CD4-positive, CD25-positive, alpha-beta regulatory T cell (primary cell): ENCODE measurements at regions not wholly inside any gene's neighbourhood (a gene's known extent, or its start where the extent isn't known, plus 50 kb on each side); places are given as distances from the start of the nearest gene placed in this dataset.

Experiments
- ATAC-seq, 2 donors: fragments of 150-1000 bp; cut with Tn5 transposase; one replicate each; pipeline ENCODE4 v1.10.0; 2021; ENCODE audit warnings: low read depth in 2 of 2, moderate number of reproducible peaks in 2 of 2, moderate library complexity in 1 of 2
- DNase-seq, 3 donors: peaks; one replicate each; pipeline versions ENCODE4 v3.0.0 to v3.0.0-alpha.2; 2012 to 2022; ENCODE audit warnings: mixed read lengths in 1 of 3
- H3K27ac ChIP-seq: one replicate; pipeline ENCODE4 v1.7.0; 2013; ENCODE audit warnings: mild to moderate bottlenecking, low read length; ENCODE audit not compliant: insufficient read depth, poor library complexity, severe bottlenecking
- H3K27me3 ChIP-seq: one replicate; pipeline ENCODE4 v1.7.0; 2013; ENCODE audit warnings: low read length; ENCODE audit not compliant: control insufficient read depth, insufficient read depth
- H3K36me3 ChIP-seq: one replicate; pipeline ENCODE4 v1.7.0; 2013; ENCODE audit warnings: mild to moderate bottlenecking, low read length, moderate library complexity; ENCODE audit not compliant: control insufficient read depth, insufficient read depth
- H3K4me1 ChIP-seq: 2 replicates; pipeline ENCODE4 v1.7.0; 2013; ENCODE audit warnings: mild to moderate bottlenecking, low read length; ENCODE audit not compliant: insufficient read depth, control insufficient read depth, poor library complexity, severe bottlenecking
- H3K4me3 ChIP-seq: one replicate; pipeline ENCODE4 v1.7.0; 2013; ENCODE audit warnings: low read depth, mild to moderate bottlenecking, low read length, moderate library complexity
- H3K9me3 ChIP-seq, 2 experiments: 1 replicate in 1 of 2; 2 replicates in 1 of 2; pipeline ENCODE4 v1.7.0; 2013; ENCODE audit warnings: low read length in 2 of 2, mild to moderate bottlenecking in 1 of 2, moderate library complexity in 1 of 2; ENCODE audit not compliant: control insufficient read depth in 2 of 2
- H3K27ac Mint-ChIP-seq, 3 donors: one replicate each; pipeline ENCODE4 v1.8.0; 2020 to 2022; ENCODE audit warnings: mild to moderate bottlenecking in 3 of 3, mixed read lengths in 3 of 3, moderate library complexity in 2 of 3
- H3K27me3 Mint-ChIP-seq: one replicate; pipeline ENCODE4 v1.8.0; 2022; ENCODE audit warnings: mild to moderate bottlenecking, mixed read lengths
- H3K36me3 Mint-ChIP-seq: one replicate; pipeline ENCODE4 v1.8.0; 2020; ENCODE audit warnings: mixed read lengths
- H3K4me1 Mint-ChIP-seq, 4 donors: one replicate each; pipeline ENCODE4 v1.8.0; 2020 to 2022; ENCODE audit warnings: mixed read lengths in 4 of 4, mild to moderate bottlenecking in 1 of 4
- H3K4me3 Mint-ChIP-seq, 4 donors: one replicate each; pipeline ENCODE4 v1.8.0; 2020 to 2022; ENCODE audit warnings: mild to moderate bottlenecking in 4 of 4, mixed read lengths in 4 of 4, moderate library complexity in 3 of 4
- H3K9me3 Mint-ChIP-seq, 7 donors: one replicate each; pipeline ENCODE4 v1.8.0; 2020 to 2022; ENCODE audit warnings: mixed read lengths in 7 of 7, mild to moderate bottlenecking in 3 of 7, moderate library complexity in 2 of 7

- H3K4me3 ChIP-seq: no peak overlapping the region
- Mint-ChIP-seq H3K9me3 (no peaks in the 10 kb centered on the region), H3K27ac (no peak overlapping the region), H3K4me1 (no peaks in the 10 kb centered on the region), H3K36me3 (no peaks in the 10 kb centered on the region), H3K27me3 (no peaks in the 10 kb centered on the region), H3K4me3 (no peak overlapping the region)
- no peak overlapping the region for H3K27ac ChIP-seq
- H3K4me1 ChIP-seq: no peaks in the 10 kb centered on the region
- H3K9me3 ChIP-seq: no peaks in the 10 kb centered on the region
- H3K36me3 ChIP-seq: no peaks in the 10 kb centered on the region
- DNase-seq: no peak
- no peaks in the 10 kb centered on the region for H3K27me3 ChIP-seq
- no peak for ATAC-seq
These were observed 70.6 kb upstream of the CTDP1 start for GRCh38 chr18:79608999-79609461.

- H3K4me1 ChIP-seq: no peaks in the 10 kb centered on the region
- Mint-ChIP-seq H3K27me3 (no peaks in the 10 kb centered on the region), H3K27ac (no peak overlapping the region), H3K9me3 (no peaks in the 10 kb centered on the region), H3K4me1 (no peaks in the 10 kb centered on the region), H3K4me3 (no peak overlapping the region), H3K36me3 (no peaks in the 10 kb centered on the region)
- no peak overlapping the region for H3K4me3 ChIP-seq
- DNase-seq: no peak
- no peaks in the 10 kb centered on the region for H3K36me3 ChIP-seq
- no peak for ATAC-seq
- no peaks in the 10 kb centered on the region for H3K9me3 ChIP-seq
- no peaks in the 10 kb centered on the region for H3K27me3 ChIP-seq
- H3K27ac ChIP-seq: no peak overlapping the region
These were observed 69.7 kb upstream of the CTDP1 start for GRCh38 chr18:79609841-79610281.

GRCh38 chr18:79610461-79611039 lies 69.1 kb upstream of the CTDP1 start:
- Histone ChIP-seq H3K4me1 (no peaks in the 10 kb centered on the region), H3K4me3 (no peak overlapping the region), H3K27me3 (no peaks in the 10 kb centered on the region), H3K27ac (no peak overlapping the region), H3K36me3 (no peaks in the 10 kb centered on the region), H3K9me3 (no peaks in the 10 kb centered on the region)
- no peak for ATAC-seq
- Mint-ChIP-seq H3K27ac (no peak overlapping the region), H3K4me3 (no peak overlapping the region), H3K27me3 (no peaks in the 10 kb centered on the region), H3K36me3 (no peaks in the 10 kb centered on the region), H3K9me3 (no peaks in the 10 kb centered on the region), H3K4me1 (no peaks in the 10 kb centered on the region)
- no peak for DNase-seq

- Histone ChIP-seq H3K27ac (no peak overlapping the region), H3K4me1 (no peaks in the 10 kb centered on the region), H3K9me3 (no peaks in the 10 kb centered on the region), H3K36me3 (no peaks in the 10 kb centered on the region), H3K4me3 (no peak overlapping the region), H3K27me3 (no peaks in the 10 kb centered on the region)
- no peak for ATAC-seq
- DNase-seq: no peak
- Mint-ChIP-seq H3K4me1 (no peaks in the 10 kb centered on the region), H3K4me3 (no peak overlapping the region), H3K9me3 (no peaks in the 10 kb centered on the region), H3K36me3 (no peaks in the 10 kb centered on the region), H3K27ac (no peak overlapping the region), H3K27me3 (no peaks in the 10 kb centered on the region)
These were observed 68.4 kb upstream of the CTDP1 start for GRCh38 chr18:79611040-79611681.

GRCh38 chr18:79612291-79613108 lies 67.1 kb upstream of the CTDP1 start:
- Histone ChIP-seq H3K9me3 (no peaks in the 10 kb centered on the region), H3K27me3 (no peaks in the 10 kb centered on the region), H3K27ac (no peak overlapping the region), H3K36me3 (no peaks in the 10 kb centered on the region), H3K4me1 (no peaks in the 10 kb centered on the region), H3K4me3 (no peak overlapping the region)
- no peaks in the 10 kb centered on the region for H3K27me3 Mint-ChIP-seq
- no peaks in the 10 kb centered on the region for H3K4me1 Mint-ChIP-seq
- DNase-seq (no peak), ATAC-seq (no peak)
- no peak overlapping the region for H3K27ac Mint-ChIP-seq
- H3K9me3 Mint-ChIP-seq: no peaks in the 10 kb centered on the region
- H3K36me3 Mint-ChIP-seq: no peaks in the 10 kb centered on the region
- no peak overlapping the region for H3K4me3 Mint-ChIP-seq

- Mint-ChIP-seq H3K27ac (no peak overlapping the region), H3K36me3 (no peaks in the 10 kb centered on the region)
These were observed 66.2 kb upstream of the CTDP1 start for GRCh38 chr18:79613186-79613931.

GRCh38 chr18:79614211-79614955 lies 65.2 kb upstream of the CTDP1 start:
- DNase-seq (no peak), ATAC-seq (no peak)
- no peak overlapping the region for H3K27ac Mint-ChIP-seq
- H3K27ac ChIP-seq: no peak overlapping the region
- H3K9me3 Mint-ChIP-seq: no peaks in the 10 kb centered on the region
- no peaks in the 10 kb centered on the region for H3K27me3 Mint-ChIP-seq
- H3K4me1 ChIP-seq: no peaks in the 10 kb centered on the region
- H3K36me3 ChIP-seq: no peaks in the 10 kb centered on the region
- H3K27me3 ChIP-seq: no peaks in the 10 kb centered on the region
- no peak overlapping the region for H3K4me3 ChIP-seq
- no peaks in the 10 kb centered on the region for H3K9me3 ChIP-seq
- no peak overlapping the region for H3K4me3 Mint-ChIP-seq
- H3K4me1 Mint-ChIP-seq: no peaks in the 10 kb centered on the region
- no peaks in the 10 kb centered on the region for H3K36me3 Mint-ChIP-seq

More at GRCh38 chr18:79613186-79613931, 66.2 kb upstream of the CTDP1 start:
- ATAC-seq (no peak), DNase-seq (no peak)
- Histone ChIP-seq H3K4me1 (no peaks in the 10 kb centered on the region), H3K36me3 (no peaks in the 10 kb centered on the region), H3K9me3 (no peaks in the 10 kb centered on the region), H3K27ac (no peak overlapping the region), H3K27me3 (no peaks in the 10 kb centered on the region), H3K4me3 (no peak overlapping the region)
- H3K4me3 Mint-ChIP-seq: no peak overlapping the region
- H3K4me1 Mint-ChIP-seq: no peaks in the 10 kb centered on the region
- no peaks in the 10 kb centered on the region for H3K9me3 Mint-ChIP-seq
- H3K27me3 Mint-ChIP-seq: no peaks in the 10 kb centered on the region
